ENCODE measurements at regions not wholly inside any gene's neighbourhood (a gene's known extent, or its start where the extent isn't known, plus 50 kb on each side); places are given as distances from the start of the nearest gene placed in this dataset.

GRCh38 chr12:92547906-92548305, 154.9 kb upstream of the PLEKHG7 start:
- no peak for TF ChIP-seq CTCF (IDR thresholded peaks at IDR 0.05 in 2 of 3, conservative IDR thresholded peaks at IDR 0.05 in 1 of 3; ENCODE audit: borderline replicate concordance in 1 of 3, insufficient read depth in 1 of 3, low read depth in 2 of 3, low read length in 2 of 3)
- TF ChIP-seq EZH2 (IDR thresholded peaks at IDR 0.05): no peak
- no peak for TF ChIP-seq ZFX (IDR thresholded peaks at IDR 0.05)

Data from HCT116 (cell line).